MM.1S (cell line): ENCODE measurements at regions not wholly inside any gene's neighbourhood (a gene's known extent, or its start where the extent isn't known, plus 50 kb on each side); places are given as distances from the start of the nearest gene placed in this dataset.

ENCODE experiments used
- DNase-seq: peaks from one replicate; pipeline ENCODE4 v3.0.0-alpha.2; 2015
- H2AFZ ChIP-seq: fragments of 300-600 bp; sonication (generic); 2 replicates; pipeline ENCODE4 v1.6.0; 2016; ENCODE audit warnings: antibody characterized with exemption, low read length
- H3F3A ChIP-seq: fragments of 300-600 bp; sonication (generic); 2 replicates; pipeline ENCODE4 v1.6.1; 2016; ENCODE audit warnings: mild to moderate bottlenecking, antibody characterized with exemption, low read length, moderate library complexity, mixed read lengths; ENCODE audit not compliant: insufficient read depth
- H3K27ac ChIP-seq: fragments of 300-600 bp; sonication (generic); 2 replicates; pipeline ENCODE4 v1.5.1; 2016; ENCODE audit warnings: mild to moderate bottlenecking, low read length
- H3K27me3 ChIP-seq: fragments of 300-600 bp; sonication (generic); replicated peaks from 2 replicates; pipeline ENCODE4 v1.6.0; 2016; ENCODE audit warnings: low read length; ENCODE audit not compliant: insufficient read depth
- H3K36me3 ChIP-seq: fragments of 300-600 bp; sonication (generic); replicated peaks from 2 replicates; pipeline ENCODE4 v1.6.1; 2016; ENCODE audit warnings: mild to moderate bottlenecking, low read length, mixed read lengths; ENCODE audit not compliant: insufficient read depth
- H3K4me1 ChIP-seq: fragments of 300-600 bp; sonication (generic); 2 replicates; pipeline ENCODE4 v1.6.1; 2016; ENCODE audit warnings: low read length, mixed read lengths
- H3K4me2 ChIP-seq: fragments of 300-600 bp; sonication (generic); 2 replicates; pipeline ENCODE4 v1.6.0; 2016; ENCODE audit warnings: low read depth, low read length
- H3K4me3 ChIP-seq: fragments of 300-600 bp; sonication (generic); 2 replicates; pipeline ENCODE4 v1.5.1; 2016; ENCODE audit warnings: low read length, mixed read lengths
- H3K79me2 ChIP-seq: fragments of 300-600 bp; sonication (generic); 2 replicates; pipeline ENCODE4 v1.6.1; 2016; ENCODE audit warnings: mixed run types, low read length, mixed read lengths
- H3K9ac ChIP-seq: fragments of 300-600 bp; sonication (generic); 2 replicates; pipeline ENCODE4 v1.6.1; 2016; ENCODE audit warnings: low read length, mixed read lengths
- H3K9me2 ChIP-seq: fragments of 300-600 bp; sonication (generic); replicated peaks from 2 replicates; pipeline ENCODE4 v1.6.1; 2016; ENCODE audit warnings: mild to moderate bottlenecking, low read length, mixed read lengths; ENCODE audit not compliant: insufficient read depth
- H3K9me3 ChIP-seq: fragments of 300-600 bp; sonication (generic); replicated peaks from 2 replicates; pipeline ENCODE4 v1.6.1; 2016; ENCODE audit warnings: mild to moderate bottlenecking, low read length, mixed read lengths; ENCODE audit not compliant: insufficient read depth
- H4K20me1 ChIP-seq: fragments of 300-600 bp; sonication (generic); 2 replicates; pipeline ENCODE4 v1.6.1; 2016; ENCODE audit warnings: mild to moderate bottlenecking, low read length, moderate library complexity, mixed read lengths; ENCODE audit not compliant: insufficient read depth
- CTCF ChIP-seq: fragments of 300-600 bp; sonication (generic); IDR thresholded peaks from 2 replicates; pipeline ENCODE4 v1.5.1; 2016; ENCODE audit warnings: antibody characterized with exemption, low read length, mixed read lengths
- EZH2 ChIP-seq: fragments of 300-600 bp; sonication (generic); optimal IDR thresholded peaks from 2 replicates; pipeline ENCODE3; 2017; ENCODE audit warnings: low read depth, mild to moderate bottlenecking, antibody characterized with exemption, low read length, mixed read lengths
- EZH2phosphoT487 ChIP-seq: fragments of 300-600 bp; sonication (generic); IDR thresholded peaks from 2 replicates; pipeline ENCODE4 v1.6.1; 2018; ENCODE audit warnings: antibody characterized with exemption, low read length

- no peaks in the 10 kb centered on the region for H3F3A ChIP-seq
- no peaks in the 10 kb centered on the region for H4K20me1 ChIP-seq
- no peaks in the 10 kb centered on the region for H3K79me2 ChIP-seq
- no peak for TF ChIP-seq EZH2phosphoT487
- no peak for TF ChIP-seq CTCF
- no peak for TF ChIP-seq EZH2
- H3K4me2 ChIP-seq: no peak overlapping the region
- no peak overlapping the region for H3K27ac ChIP-seq
- no peak overlapping the region for H2AFZ ChIP-seq
- H3K27me3 ChIP-seq: no peaks in the 10 kb centered on the region
- no peaks in the 10 kb centered on the region for H3K36me3 ChIP-seq
- no peaks in the 10 kb centered on the region for H3K9me3 ChIP-seq
- H3K9me2 ChIP-seq: no peaks in the 10 kb centered on the region
- no peak for DNase-seq
- H3K4me1 ChIP-seq: no peaks in the 10 kb centered on the region
- H3K4me3 ChIP-seq: no peak overlapping the region
- H3K9ac ChIP-seq: no peak overlapping the region
Observed at GRCh38 chr2:164048729-164049128, 312.9 kb upstream of the FIGN start.

GRCh38 chr2:164046040-164046439 lies 310.2 kb upstream of the FIGN start:
- Histone ChIP-seq H3K9ac (no peak overlapping the region), H3F3A (no peaks in the 10 kb centered on the region), H3K27me3 (no peaks in the 10 kb centered on the region), H3K4me1 (no peaks in the 10 kb centered on the region), H2AFZ (no peak overlapping the region), H3K9me2 (no peaks in the 10 kb centered on the region), H4K20me1 (no peaks in the 10 kb centered on the region), H3K36me3 (no peaks in the 10 kb centered on the region), H3K4me3 (no peak overlapping the region), H3K79me2 (no peaks in the 10 kb centered on the region), H3K9me3 (no peaks in the 10 kb centered on the region), H3K4me2 (no peak overlapping the region), H3K27ac (no peak overlapping the region)
- no peak for TF ChIP-seq EZH2phosphoT487
- no peak for TF ChIP-seq EZH2
- TF ChIP-seq CTCF: no peak
- no peak for DNase-seq

GRCh38 chr2:164044622-164045021 lies 308.8 kb upstream of the FIGN start:
- H3K9me3 ChIP-seq: no peaks in the 10 kb centered on the region
- H4K20me1 ChIP-seq: no peaks in the 10 kb centered on the region
- no peaks in the 10 kb centered on the region for H3F3A ChIP-seq
- TF ChIP-seq EZH2phosphoT487: no peak
- TF ChIP-seq CTCF: no peak
- no peak for TF ChIP-seq EZH2
- no peak overlapping the region for H3K4me3 ChIP-seq
- no peaks in the 10 kb centered on the region for H3K9me2 ChIP-seq
- no peaks in the 10 kb centered on the region for H3K36me3 ChIP-seq
- no peaks in the 10 kb centered on the region for H3K27me3 ChIP-seq
- no peak overlapping the region for H3K27ac ChIP-seq
- no peak for DNase-seq
- H3K9ac ChIP-seq: no peak overlapping the region
- no peaks in the 10 kb centered on the region for H3K79me2 ChIP-seq
- H2AFZ ChIP-seq: no peak overlapping the region
- H3K4me1 ChIP-seq: no peaks in the 10 kb centered on the region
- no peak overlapping the region for H3K4me2 ChIP-seq

GRCh38 chr2:164039270-164039669 lies 303.5 kb upstream of the FIGN start:
- Histone ChIP-seq H4K20me1 (no peaks in the 10 kb centered on the region), H3K36me3 (no peaks in the 10 kb centered on the region), H3F3A (no peaks in the 10 kb centered on the region), H3K9ac (no peak overlapping the region), H3K4me2 (no peak overlapping the region), H3K27me3 (no peaks in the 10 kb centered on the region), H3K79me2 (no peaks in the 10 kb centered on the region), H3K27ac (no peak overlapping the region), H3K9me2 (no peaks in the 10 kb centered on the region), H2AFZ (no peak overlapping the region), H3K4me3 (no peak overlapping the region), H3K9me3 (no peaks in the 10 kb centered on the region), H3K4me1 (no peaks in the 10 kb centered on the region)
- DNase-seq: no peak
- no peak for TF ChIP-seq EZH2
- no peak for TF ChIP-seq CTCF
- TF ChIP-seq EZH2phosphoT487: no peak
